Mucosa of stomach (tissue), 1 donor: ENCODE measurements at regions not wholly inside any gene's neighbourhood (a gene's known extent, or its start where the extent isn't known, plus 50 kb on each side); places are given as distances from the start of the nearest gene placed in this dataset.

Source experiments
- H3K27me3 ChIP-seq: one replicate; pipeline ENCODE4 v1.7.0; 2013; ENCODE audit warnings: mild to moderate bottlenecking, low read length; ENCODE audit not compliant: control insufficient read depth, insufficient read depth
- H3K36me3 ChIP-seq: one replicate; pipeline ENCODE4 v1.7.0; 2013; ENCODE audit warnings: low read length; ENCODE audit not compliant: control insufficient read depth, insufficient read depth
- H3K4me1 ChIP-seq: one replicate; pipeline ENCODE4 v1.7.0; 2013; ENCODE audit warnings: mild to moderate bottlenecking, low read length; ENCODE audit not compliant: control insufficient read depth, insufficient read depth
- H3K4me3 ChIP-seq: one replicate; pipeline ENCODE4 v1.7.0; 2013; ENCODE audit warnings: low read length
- H3K9ac ChIP-seq: one replicate; pipeline ENCODE4 v1.7.0; 2013; ENCODE audit warnings: mild to moderate bottlenecking, low read length, moderate library complexity
- H3K9me3 ChIP-seq: one replicate; pipeline ENCODE4 v1.7.0; 2013; ENCODE audit warnings: mild to moderate bottlenecking, low read length, moderate library complexity; ENCODE audit not compliant: control insufficient read depth
- donor health status: Pancreatic carcinoma.

DNA sequence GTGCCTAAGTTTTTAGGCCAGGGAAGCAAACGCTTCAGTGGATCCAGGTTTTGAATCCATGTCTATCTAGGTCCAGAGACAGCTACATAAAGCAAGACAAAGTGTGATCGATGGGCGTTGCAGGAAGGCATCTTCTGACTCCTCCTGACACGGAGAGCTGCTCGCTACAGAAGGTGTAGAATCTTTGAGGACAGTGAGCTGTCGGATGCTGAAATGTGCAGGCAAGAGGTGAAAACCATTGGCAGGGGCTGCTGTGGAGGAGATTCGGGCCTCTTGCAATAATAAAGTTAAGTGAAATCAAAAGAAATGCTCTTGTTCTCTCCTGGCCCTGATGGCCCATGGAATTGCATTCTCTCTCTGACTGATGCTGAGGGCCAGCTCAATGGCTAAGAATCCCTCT lies 336.2 kb downstream of the CYRIA start:
- H3K9me3 ChIP-seq = no peaks in the 10 kb centered on the region
- no peaks in the 10 kb centered on the region for H3K4me1 ChIP-seq
- no peak overlapping the region for H3K9ac ChIP-seq
- no peaks in the 10 kb centered on the region for H3K36me3 ChIP-seq
- H3K4me3 ChIP-seq = no peak overlapping the region
- no peaks in the 10 kb centered on the region for H3K27me3 ChIP-seq

DNA sequence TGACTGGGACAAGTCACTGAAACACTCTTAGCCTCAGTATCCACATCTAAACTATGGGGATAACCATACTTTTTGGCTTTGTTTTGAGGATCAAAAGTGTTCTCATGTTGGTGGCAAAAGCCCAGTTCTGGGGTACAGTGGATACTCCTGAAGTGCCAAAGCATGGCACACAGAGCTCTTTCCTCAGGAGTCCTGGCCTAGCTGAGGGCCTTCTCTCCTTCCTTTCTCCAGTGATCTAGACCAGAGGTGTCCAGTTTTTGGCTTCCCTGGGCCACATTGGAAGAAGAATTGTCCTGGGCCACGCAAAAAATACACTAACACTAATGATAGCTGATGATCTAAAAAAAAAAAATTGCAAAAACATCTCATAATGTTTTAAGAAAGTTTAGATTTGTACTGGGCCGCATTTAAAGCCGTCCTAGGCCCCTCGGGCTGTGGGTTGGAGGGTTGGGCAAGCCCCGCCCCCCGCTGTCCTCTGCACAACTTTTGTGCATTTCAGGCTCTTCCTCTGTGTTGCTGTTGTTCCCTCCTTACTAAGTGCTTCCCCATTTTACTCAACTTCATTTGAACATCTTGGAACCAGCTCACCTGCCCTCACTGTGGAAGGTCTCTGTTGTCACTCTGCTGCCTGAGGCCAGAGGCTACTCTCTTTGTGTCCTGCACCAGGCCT lies 337.0 kb downstream of the CYRIA start:
- H3K36me3 ChIP-seq = no peaks in the 10 kb centered on the region
- H3K9me3 ChIP-seq = no peaks in the 10 kb centered on the region
- H3K4me3 ChIP-seq = no peak overlapping the region
- H3K27me3 ChIP-seq = no peaks in the 10 kb centered on the region
- H3K4me1 ChIP-seq = no peaks in the 10 kb centered on the region
- H3K9ac ChIP-seq = no peak overlapping the region

DNA sequence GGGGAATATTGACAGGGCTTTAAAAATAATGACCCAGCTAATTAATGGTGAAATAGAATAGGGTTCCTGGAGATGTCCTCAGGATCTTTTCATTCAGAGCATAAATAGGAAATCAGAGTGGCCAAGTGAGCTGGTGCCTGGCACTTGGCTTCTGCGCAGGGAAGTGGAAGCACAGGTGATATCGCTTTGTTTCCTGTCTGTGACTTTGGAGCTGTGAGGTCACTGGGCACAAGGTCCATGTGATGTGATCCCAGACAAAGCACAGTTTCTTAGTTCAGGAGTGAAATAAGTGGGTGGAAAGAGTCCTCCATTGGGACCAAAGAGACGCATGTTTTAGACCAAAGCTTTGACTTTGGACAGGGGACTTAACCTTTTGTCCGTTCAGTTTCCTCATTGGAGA lies 338.3 kb downstream of the CYRIA start:
- H3K4me1 ChIP-seq = no peaks in the 10 kb centered on the region

DNA sequence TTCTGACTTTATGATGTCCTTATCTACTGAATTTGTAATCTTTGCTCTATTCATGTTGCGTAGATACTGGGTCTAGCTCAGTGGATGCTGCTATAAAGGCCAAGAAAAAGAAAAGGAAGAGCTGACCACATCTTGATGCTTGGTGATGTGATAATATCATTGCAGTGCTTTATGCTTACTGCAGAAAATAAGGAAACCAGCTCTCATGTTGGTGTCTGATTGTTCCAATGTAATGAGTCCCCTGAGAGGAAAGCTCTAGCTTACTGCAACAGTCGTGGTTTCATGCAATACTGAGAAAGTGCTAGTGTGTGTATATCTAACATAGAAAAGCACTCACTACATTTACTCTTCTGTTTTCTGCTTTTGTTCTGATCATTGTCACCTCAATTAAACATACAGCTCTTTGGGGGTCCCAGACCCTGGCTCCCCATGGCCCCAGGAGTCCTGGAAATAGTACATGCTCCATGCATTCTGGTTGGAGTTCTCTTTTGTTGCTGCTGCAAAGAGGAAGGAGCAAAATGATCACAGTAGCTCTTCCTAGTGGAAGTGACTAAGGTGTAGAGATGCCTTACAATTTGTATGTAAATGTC lies 338.8 kb downstream of the CYRIA start:
- Histone ChIP-seq H3K27me3 (no peaks in the 10 kb centered on the region), H3K4me1 (no peaks in the 10 kb centered on the region), H3K4me3 (no peak overlapping the region), H3K9me3 (no peaks in the 10 kb centered on the region), H3K36me3 (no peaks in the 10 kb centered on the region), H3K9ac (no peak overlapping the region)

More for the DNA sequence above, 338.3 kb downstream of the CYRIA start:
- no peak overlapping the region for H3K9ac ChIP-seq
- H3K27me3 ChIP-seq = no peaks in the 10 kb centered on the region
- no peaks in the 10 kb centered on the region for H3K9me3 ChIP-seq
- no peak overlapping the region for H3K4me3 ChIP-seq
- H3K36me3 ChIP-seq = no peaks in the 10 kb centered on the region

DNA sequence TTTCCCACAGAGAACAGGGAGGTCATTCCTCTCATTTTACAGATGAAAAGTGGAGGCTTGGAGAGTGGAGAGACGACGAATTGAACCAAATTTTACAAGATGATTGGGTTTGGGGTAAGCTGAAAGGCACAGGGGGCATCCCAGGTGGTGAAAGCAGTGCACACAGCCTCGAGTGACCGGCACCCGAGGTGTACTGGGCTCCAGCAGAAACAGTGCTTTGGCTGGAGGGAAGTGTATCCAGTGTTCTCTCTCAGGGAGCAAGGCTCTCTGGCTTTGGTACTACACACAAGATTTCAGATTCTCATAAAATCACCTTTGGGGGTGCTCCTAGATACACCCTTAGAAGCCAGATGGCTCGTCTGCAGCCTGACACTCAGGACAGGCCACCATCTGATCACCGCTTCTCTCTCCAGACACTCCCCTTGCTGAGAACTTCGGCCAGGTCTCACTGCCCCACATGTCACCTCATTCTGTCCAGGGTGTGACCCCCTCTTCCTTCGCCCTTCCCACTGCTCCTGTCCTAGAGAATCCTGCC lies 339.6 kb downstream of the CYRIA start:
- H3K4me3 ChIP-seq = no peak overlapping the region
- H3K9me3 ChIP-seq = no peaks in the 10 kb centered on the region
- no peaks in the 10 kb centered on the region for H3K36me3 ChIP-seq

DNA sequence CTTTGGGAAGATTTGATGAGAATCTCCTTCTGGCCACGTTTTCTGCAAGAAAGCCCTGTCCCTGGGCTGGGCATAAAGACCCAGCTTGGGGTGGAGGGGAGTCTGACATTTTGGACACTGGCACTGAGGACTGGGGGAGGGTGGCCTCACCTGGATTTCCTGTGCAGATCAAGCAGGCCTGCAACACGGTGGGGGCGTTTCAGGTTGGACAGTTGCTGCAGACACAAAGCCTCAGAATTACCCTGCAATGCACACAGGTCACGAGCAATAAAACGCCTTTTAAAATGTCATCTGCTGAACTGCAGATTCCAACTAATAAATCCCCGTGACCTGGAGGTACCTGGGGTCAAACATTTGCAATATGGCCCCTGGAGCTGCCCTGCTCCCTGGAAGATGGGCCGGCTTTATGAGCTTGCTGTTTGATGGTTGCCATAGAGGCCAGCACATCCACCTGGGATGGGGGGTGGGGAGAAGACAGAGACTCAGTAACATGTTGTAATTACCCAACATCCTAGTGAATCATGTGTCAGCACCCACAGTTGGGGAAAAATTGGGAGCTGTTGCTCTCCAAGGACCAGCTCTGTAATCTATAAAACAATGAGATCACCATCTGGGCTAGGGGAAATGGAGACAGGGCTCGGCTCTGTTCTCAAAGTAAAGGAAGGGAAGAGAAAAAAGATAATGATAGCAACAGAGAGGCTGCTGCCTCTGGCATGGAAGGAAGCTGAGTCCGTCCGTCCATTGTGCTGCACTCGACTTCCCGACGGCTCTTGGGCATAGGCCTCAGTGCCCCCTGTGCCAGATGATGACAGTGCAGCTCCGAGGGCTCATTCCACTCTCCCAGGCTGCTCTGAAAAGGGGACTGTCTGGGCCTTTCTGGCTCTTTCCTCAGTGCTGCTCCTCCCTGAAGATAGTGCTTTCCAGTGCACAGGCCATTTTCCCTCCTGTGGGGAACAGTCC lies 340.3 kb downstream of the CYRIA start:
- no peaks in the 10 kb centered on the region for H3K9me3 ChIP-seq
- no peak overlapping the region for H3K4me3 ChIP-seq
- H3K9ac ChIP-seq = no peak overlapping the region
- no peaks in the 10 kb centered on the region for H3K27me3 ChIP-seq
- H3K36me3 ChIP-seq = no peaks in the 10 kb centered on the region
- H3K4me1 ChIP-seq = no peaks in the 10 kb centered on the region

More for the DNA sequence above, 339.6 kb downstream of the CYRIA start:
- no peak overlapping the region for H3K9ac ChIP-seq
- no peaks in the 10 kb centered on the region for H3K27me3 ChIP-seq
- no peaks in the 10 kb centered on the region for H3K4me1 ChIP-seq

DNA sequence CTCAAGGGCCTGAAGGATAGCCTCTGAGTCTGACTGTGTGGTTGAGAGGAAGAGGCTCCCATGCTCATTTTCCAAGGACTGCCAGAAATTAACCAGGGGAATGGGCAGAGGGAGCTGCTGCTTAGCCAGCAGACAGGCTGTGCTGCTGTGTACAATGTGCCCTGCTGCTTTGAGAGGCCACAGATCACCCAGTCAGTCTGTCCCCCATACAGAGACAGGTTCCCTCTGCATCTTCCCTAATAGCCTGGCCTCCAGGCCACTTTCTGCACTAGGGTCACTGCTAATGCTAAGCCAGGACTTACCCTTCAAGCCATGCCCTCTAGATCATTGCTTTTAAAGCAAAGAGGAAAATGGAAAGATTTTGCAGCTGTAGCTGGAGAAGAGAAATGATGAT lies 341.1 kb downstream of the CYRIA start:
- Histone ChIP-seq H3K9ac (no peak overlapping the region), H3K4me1 (no peaks in the 10 kb centered on the region), H3K4me3 (no peak overlapping the region), H3K36me3 (no peaks in the 10 kb centered on the region), H3K27me3 (no peaks in the 10 kb centered on the region), H3K9me3 (no peaks in the 10 kb centered on the region)

DNA sequence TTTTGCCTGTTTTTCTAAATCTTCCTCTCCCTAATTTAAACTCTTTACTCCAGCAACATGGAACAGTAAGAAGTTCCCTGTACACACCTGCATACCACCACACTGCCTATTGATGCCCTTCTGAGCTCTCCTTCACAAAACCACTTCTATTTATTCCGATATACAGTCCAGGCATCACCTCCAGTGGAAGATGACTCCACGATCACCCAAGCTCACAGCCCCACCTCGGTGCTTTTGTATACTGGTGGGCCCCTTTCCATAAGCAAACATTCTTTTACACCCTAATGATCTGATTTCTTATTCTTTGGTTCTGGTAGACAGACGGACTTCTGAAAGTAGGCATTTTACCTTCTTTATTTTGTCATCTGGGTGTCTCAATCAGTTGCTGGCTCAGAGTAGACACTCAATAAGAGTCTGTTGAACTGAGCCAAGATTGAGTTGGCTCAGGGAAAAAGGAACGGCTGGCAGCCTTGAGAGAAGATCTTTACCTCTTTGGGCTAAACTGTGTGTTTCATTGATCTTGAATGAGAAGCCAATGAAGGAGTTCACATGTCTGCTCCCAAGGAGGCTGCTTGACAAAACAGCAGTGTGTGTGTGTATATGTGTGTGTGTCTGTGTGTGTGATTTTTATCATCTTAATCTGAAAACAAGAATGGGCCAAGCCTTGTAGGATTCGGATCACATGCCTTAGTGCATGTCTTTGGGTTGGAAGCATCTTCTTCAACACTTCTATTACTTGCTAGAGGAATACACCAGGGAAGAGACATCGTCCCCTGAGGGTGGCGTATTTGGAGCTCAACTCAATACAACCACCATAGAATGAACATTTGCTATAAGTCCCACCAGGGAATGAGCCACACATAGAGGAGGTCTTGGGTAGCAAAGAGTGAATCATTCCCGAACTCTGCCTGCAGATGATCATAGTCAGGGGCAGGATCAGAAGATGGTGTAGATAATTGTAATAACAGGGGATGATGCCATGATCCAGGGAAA lies 341.8 kb downstream of the CYRIA start:
- no peak overlapping the region for H3K9ac ChIP-seq
- no peaks in the 10 kb centered on the region for H3K9me3 ChIP-seq
- H3K4me1 ChIP-seq = peaks cover 2% of the 10 kb centered on the region
- no peaks in the 10 kb centered on the region for H3K36me3 ChIP-seq
- no peak overlapping the region for H3K4me3 ChIP-seq
- no peaks in the 10 kb centered on the region for H3K27me3 ChIP-seq

DNA sequence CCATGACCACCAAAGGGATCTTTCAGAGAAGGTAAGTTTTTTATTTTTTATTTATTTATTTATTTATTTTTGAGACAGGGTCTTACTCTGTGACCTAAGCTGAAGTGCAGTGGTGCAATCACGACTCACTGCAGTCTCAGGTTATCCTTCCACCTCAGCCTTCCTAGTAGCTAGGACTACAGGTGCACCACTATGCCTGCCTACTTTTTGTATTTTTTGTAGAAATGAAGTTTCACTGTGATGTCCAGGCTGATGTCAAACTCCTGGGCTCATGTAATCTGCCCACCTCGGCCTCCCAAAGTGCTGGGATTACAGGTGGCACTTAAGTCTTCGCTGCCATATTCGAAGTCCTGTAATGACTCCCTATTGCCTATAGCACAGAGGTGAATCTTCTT lies 342.5 kb downstream of the CYRIA start:
- no peaks in the 10 kb centered on the region for H3K36me3 ChIP-seq
- no peaks in the 10 kb centered on the region for H3K9me3 ChIP-seq
- peaks cover 10% of the 10 kb centered on the region for H3K4me1 ChIP-seq
- no peaks in the 10 kb centered on the region for H3K27me3 ChIP-seq
- no peak overlapping the region for H3K4me3 ChIP-seq
- H3K9ac ChIP-seq = no peak overlapping the region

DNA sequence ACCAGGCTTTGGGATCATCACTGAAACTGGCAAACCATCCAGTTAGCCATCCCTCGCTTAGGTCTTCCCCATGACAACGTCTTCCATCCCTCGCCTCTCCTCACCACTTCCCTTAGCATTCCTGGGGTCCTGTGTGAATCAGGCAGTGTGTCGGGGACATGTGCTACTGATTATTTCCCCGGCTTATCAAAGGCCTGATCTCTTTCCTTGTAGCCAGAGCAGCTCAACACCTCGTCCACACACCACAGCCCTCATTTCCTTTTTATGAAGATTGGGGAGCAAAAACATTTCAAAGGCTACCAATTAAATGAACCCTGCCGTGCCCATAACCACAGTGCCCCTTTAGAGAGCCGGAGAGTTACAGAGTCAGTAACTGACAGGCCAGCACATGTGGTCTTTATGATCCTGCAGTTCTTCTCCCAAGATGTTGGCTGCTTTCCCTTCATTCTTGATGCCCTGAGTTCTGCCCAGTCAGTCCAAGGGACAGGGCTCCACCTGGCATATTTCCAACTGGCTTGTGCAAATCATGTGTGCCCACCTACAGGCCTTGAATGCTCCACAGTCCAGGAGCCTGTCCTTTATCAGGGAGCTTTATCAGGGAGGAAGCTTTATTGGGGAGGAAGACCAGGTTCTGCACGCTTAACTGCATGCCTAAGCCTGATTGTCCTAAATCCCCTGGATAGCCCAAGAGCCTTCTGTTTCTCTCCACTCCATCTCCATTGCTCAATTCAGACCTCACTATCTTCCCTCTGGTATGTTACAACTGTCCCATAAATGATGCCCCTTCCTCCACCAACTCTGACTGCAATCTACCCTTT lies 343.1 kb downstream of the CYRIA start:
- H3K27me3 ChIP-seq = no peaks in the 10 kb centered on the region
- no peaks in the 10 kb centered on the region for H3K36me3 ChIP-seq
- no peaks in the 10 kb centered on the region for H3K9me3 ChIP-seq
- H3K9ac ChIP-seq = no peak overlapping the region
- H3K4me3 ChIP-seq = no peak overlapping the region
- peaks cover 16% of the 10 kb centered on the region for H3K4me1 ChIP-seq

DNA sequence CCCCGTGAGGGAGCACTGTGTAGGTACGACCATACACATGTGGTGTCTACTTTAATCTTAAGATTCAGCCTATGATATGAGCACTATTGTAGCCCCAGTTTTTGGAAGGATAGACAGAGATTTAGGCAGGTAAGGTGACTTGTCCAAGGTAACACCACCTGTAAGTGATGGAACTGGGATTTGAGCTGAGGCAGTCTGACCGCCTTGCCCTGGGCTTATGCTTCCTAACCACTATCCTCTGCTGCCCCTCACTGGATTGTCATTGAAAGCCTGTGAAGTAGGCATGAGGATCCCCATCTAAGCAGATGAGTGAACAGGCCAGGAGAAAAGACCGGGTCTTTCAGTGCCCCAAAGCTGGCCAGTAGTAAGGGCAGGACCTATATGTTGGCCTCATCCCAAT lies 343.8 kb downstream of the CYRIA start:
- Histone ChIP-seq H3K4me3 (no peak overlapping the region), H3K9me3 (no peaks in the 10 kb centered on the region), H3K4me1 (peaks cover 18% of the 10 kb centered on the region), H3K36me3 (no peaks in the 10 kb centered on the region), H3K27me3 (no peaks in the 10 kb centered on the region), H3K9ac (no peak overlapping the region)
